ENCODE measurements at regions not wholly inside any gene's neighbourhood (a gene's known extent, or its start where the extent isn't known, plus 50 kb on each side); places are given as distances from the start of the nearest gene placed in this dataset.

GRCh38 chr9:17928768-17929167 is 349.9 kb downstream of the SH3GL2 start:
- Histone ChIP-seq H3K9me3 (ENCODE audit: insufficient read depth, low read length) (no peaks in the 10 kb centered on the region), H3K36me3 (replicated peaks; ENCODE audit: low read depth, low read length) (no peaks in the 10 kb centered on the region), H3K79me2 (ENCODE audit: low read length) (no peaks in the 10 kb centered on the region), H2AFZ (ENCODE audit: low read depth, low read length) (no peak overlapping the region), H3K27ac (ENCODE audit: low read length) (no peak overlapping the region), H4K20me1 (ENCODE audit: insufficient read depth, low read length) (no peaks in the 10 kb centered on the region), H3K9ac (ENCODE audit: low read length) (no peak overlapping the region), H3K4me1 (ENCODE audit: low read length) (no peaks in the 10 kb centered on the region), H3K27me3 (ENCODE audit: low read depth, low read length) (no peaks in the 10 kb centered on the region), H3K4me2 (ENCODE audit: low read length) (no peak overlapping the region), H3K4me3 (ENCODE audit: low read length) (no peak overlapping the region)
- no peak for TF ChIP-seq CTCF (IDR thresholded peaks at IDR 0.05; ENCODE audit: low read depth, low read length)
- no peak for TF ChIP-seq EZH2phosphoT487 (IDR thresholded peaks at IDR 0.05; ENCODE audit: low read depth)

GRCh38 chr9:17929506-17929905 is 350.6 kb downstream of the SH3GL2 start:
- Histone ChIP-seq H3K9me3 (ENCODE audit: insufficient read depth, low read length) (no peaks in the 10 kb centered on the region), H3K27ac (ENCODE audit: low read length) (no peak overlapping the region), H3K27me3 (ENCODE audit: low read depth, low read length) (no peaks in the 10 kb centered on the region), H3K4me3 (ENCODE audit: low read length) (no peak overlapping the region), H2AFZ (ENCODE audit: low read depth, low read length) (no peak overlapping the region), H3K9ac (ENCODE audit: low read length) (no peak overlapping the region), H3K79me2 (ENCODE audit: low read length) (no peaks in the 10 kb centered on the region), H4K20me1 (ENCODE audit: insufficient read depth, low read length) (no peaks in the 10 kb centered on the region), H3K4me2 (ENCODE audit: low read length) (no peak overlapping the region), H3K4me1 (ENCODE audit: low read length) (no peaks in the 10 kb centered on the region), H3K36me3 (replicated peaks; ENCODE audit: low read depth, low read length) (no peaks in the 10 kb centered on the region)
- TF ChIP-seq EZH2phosphoT487 (IDR thresholded peaks at IDR 0.05; ENCODE audit: low read depth) (no peak), CTCF (IDR thresholded peaks at IDR 0.05; ENCODE audit: low read depth, low read length) (no peak)

- H3K9ac ChIP-seq (ENCODE audit: low read length) = no peak overlapping the region
- no peak overlapping the region for H2AFZ ChIP-seq (ENCODE audit: low read depth, low read length)
- no peak overlapping the region for H3K4me2 ChIP-seq (ENCODE audit: low read length)
- TF ChIP-seq EZH2phosphoT487 (IDR thresholded peaks at IDR 0.05; ENCODE audit: low read depth) = no peak
- no peak for TF ChIP-seq CTCF (IDR thresholded peaks at IDR 0.05; ENCODE audit: low read depth, low read length)
- H3K4me3 ChIP-seq (ENCODE audit: low read length) = no peak overlapping the region
- H3K36me3 ChIP-seq (replicated peaks; ENCODE audit: low read depth, low read length) = no peaks in the 10 kb centered on the region
- H3K27me3 ChIP-seq (ENCODE audit: low read depth, low read length) = no peaks in the 10 kb centered on the region
- H3K79me2 ChIP-seq (ENCODE audit: low read length) = no peaks in the 10 kb centered on the region
- H3K4me1 ChIP-seq (ENCODE audit: low read length) = no peaks in the 10 kb centered on the region
- no peaks in the 10 kb centered on the region for H4K20me1 ChIP-seq (ENCODE audit: insufficient read depth, low read length)
- H3K9me3 ChIP-seq (ENCODE audit: insufficient read depth, low read length) = no peaks in the 10 kb centered on the region
- H3K27ac ChIP-seq (ENCODE audit: low read length) = no peak overlapping the region
These were observed 351.2 kb downstream of the SH3GL2 start for GRCh38 chr9:17930071-17930470.

GRCh38 chr9:17936365-17936764 is 357.5 kb downstream of the SH3GL2 start:
- Histone ChIP-seq H3K9me3 (ENCODE audit: insufficient read depth, low read length) (no peaks in the 10 kb centered on the region), H3K36me3 (replicated peaks; ENCODE audit: low read depth, low read length) (no peaks in the 10 kb centered on the region), H3K27ac (ENCODE audit: low read length) (no peak overlapping the region), H3K9ac (ENCODE audit: low read length) (no peak overlapping the region), H2AFZ (ENCODE audit: low read depth, low read length) (no peak overlapping the region), H3K4me1 (ENCODE audit: low read length) (no peaks in the 10 kb centered on the region), H3K27me3 (ENCODE audit: low read depth, low read length) (no peaks in the 10 kb centered on the region), H3K79me2 (ENCODE audit: low read length) (no peaks in the 10 kb centered on the region), H3K4me3 (ENCODE audit: low read length) (no peak overlapping the region), H3K4me2 (ENCODE audit: low read length) (no peak overlapping the region), H4K20me1 (ENCODE audit: insufficient read depth, low read length) (no peaks in the 10 kb centered on the region)
- no peak for TF ChIP-seq CTCF (IDR thresholded peaks at IDR 0.05; ENCODE audit: low read depth, low read length)
- TF ChIP-seq EZH2phosphoT487 (IDR thresholded peaks at IDR 0.05; ENCODE audit: low read depth) = no peak
